Astrocyte (in vitro differentiated cells and primary cell): ENCODE measurements at regions not wholly inside any gene's neighbourhood (a gene's known extent, or its start where the extent isn't known, plus 50 kb on each side); places are given as distances from the start of the nearest gene placed in this dataset.
A peak's percentile ranks its signal among the peaks of the same experiment; 100 is the strongest.

Source experiments
- DNase-seq: peaks from one replicate; pipeline ENCODE4 v3.0.0-alpha.2; 2010; ENCODE audit warnings: low read depth
- FAIRE-seq: peaks from 2 replicates; lab custom pipeline; 2011; peaks lifted over from hg19 to GRCh38; lab: Jason Lieb, UNC
- H2AFZ ChIP-seq: 2 replicates; pipeline ENCODE4 v1.6.0; 2012; ENCODE audit warnings: low read depth, low read length, inconsistent platforms
- H3K27ac ChIP-seq: 2 replicates; pipeline ENCODE4 v1.5.1; 2011; ENCODE audit warnings: low read depth, low read length, inconsistent platforms
- H3K27me3 ChIP-seq: 2 replicates; pipeline ENCODE4 v1.6.0; 2011; ENCODE audit warnings: low read length, inconsistent platforms; ENCODE audit not compliant: insufficient read depth
- H3K36me3 ChIP-seq: 2 replicates; pipeline ENCODE4 v1.5.1; 2011; ENCODE audit warnings: low read length, inconsistent platforms; ENCODE audit not compliant: insufficient read depth
- H3K4me1 ChIP-seq: 2 replicates; pipeline ENCODE4 v1.5.1; 2011; ENCODE audit warnings: low read length, inconsistent platforms; ENCODE audit not compliant: insufficient read depth
- H3K4me2 ChIP-seq: 2 replicates; pipeline ENCODE4 v1.6.0; 2012; ENCODE audit warnings: low read length, inconsistent platforms
- H3K4me3 ChIP-seq: 2 replicates; pipeline ENCODE4 v1.5.1; 2011; ENCODE audit warnings: low read depth, mild to moderate bottlenecking, low read length, inconsistent platforms; ENCODE audit not compliant: insufficient read depth
- H3K79me2 ChIP-seq: 2 replicates; pipeline ENCODE4 v1.6.0; 2012; ENCODE audit warnings: mild to moderate bottlenecking, low read length, inconsistent platforms; ENCODE audit not compliant: insufficient read depth
- H3K9ac ChIP-seq: 2 replicates; pipeline ENCODE4 v1.6.0; 2012; ENCODE audit warnings: mild to moderate bottlenecking, low read length, inconsistent platforms
- H3K9me3 ChIP-seq: 2 replicates; pipeline ENCODE4 v1.5.1; 2012; ENCODE audit warnings: low read depth, mild to moderate bottlenecking, low read length, inconsistent platforms; ENCODE audit not compliant: insufficient read depth
- H4K20me1 ChIP-seq: 2 replicates; pipeline ENCODE4 v1.6.0; 2012; ENCODE audit warnings: low read length, inconsistent platforms; ENCODE audit not compliant: insufficient read depth
- H3K27ac Mint-ChIP-seq: one replicate; pipeline ENCODE4 v1.8.0; 2021; ENCODE audit warnings: mild to moderate bottlenecking, mixed read lengths; ENCODE audit not compliant: unreplicated experiment
- H3K27me3 Mint-ChIP-seq: one replicate; pipeline ENCODE4 v1.8.0; 2021; ENCODE audit warnings: low read depth, mixed read lengths; ENCODE audit not compliant: unreplicated experiment
- H3K36me3 Mint-ChIP-seq: one replicate; pipeline ENCODE4 v1.8.0; 2021; ENCODE audit warnings: low read depth, mixed read lengths; ENCODE audit not compliant: unreplicated experiment
- H3K4me1 Mint-ChIP-seq: one replicate; pipeline ENCODE4 v1.8.0; 2021; ENCODE audit warnings: low read depth, mixed read lengths; ENCODE audit not compliant: unreplicated experiment
- H3K4me3 Mint-ChIP-seq: one replicate; pipeline ENCODE4 v1.8.0; 2021; ENCODE audit warnings: mild to moderate bottlenecking, moderate library complexity, mixed read lengths; ENCODE audit not compliant: unreplicated experiment
- H3K9me3 Mint-ChIP-seq: one replicate; pipeline ENCODE4 v1.8.0; 2021; ENCODE audit warnings: mild to moderate bottlenecking, mixed read lengths; ENCODE audit not compliant: unreplicated experiment
- CTCF ChIP-seq: IDR thresholded peaks from 2 replicates; pipeline ENCODE4 v1.5.1; 2011; ENCODE audit warnings: low read depth, mild to moderate bottlenecking, inconsistent platforms, low read length, moderate library complexity; ENCODE audit not compliant: insufficient read depth
- EZH2 ChIP-seq: IDR thresholded peaks from 2 replicates; pipeline ENCODE4 v1.6.1; 2012; ENCODE audit warnings: mild to moderate bottlenecking, low read length, inconsistent platforms; ENCODE audit not compliant: insufficient read depth

DNA sequence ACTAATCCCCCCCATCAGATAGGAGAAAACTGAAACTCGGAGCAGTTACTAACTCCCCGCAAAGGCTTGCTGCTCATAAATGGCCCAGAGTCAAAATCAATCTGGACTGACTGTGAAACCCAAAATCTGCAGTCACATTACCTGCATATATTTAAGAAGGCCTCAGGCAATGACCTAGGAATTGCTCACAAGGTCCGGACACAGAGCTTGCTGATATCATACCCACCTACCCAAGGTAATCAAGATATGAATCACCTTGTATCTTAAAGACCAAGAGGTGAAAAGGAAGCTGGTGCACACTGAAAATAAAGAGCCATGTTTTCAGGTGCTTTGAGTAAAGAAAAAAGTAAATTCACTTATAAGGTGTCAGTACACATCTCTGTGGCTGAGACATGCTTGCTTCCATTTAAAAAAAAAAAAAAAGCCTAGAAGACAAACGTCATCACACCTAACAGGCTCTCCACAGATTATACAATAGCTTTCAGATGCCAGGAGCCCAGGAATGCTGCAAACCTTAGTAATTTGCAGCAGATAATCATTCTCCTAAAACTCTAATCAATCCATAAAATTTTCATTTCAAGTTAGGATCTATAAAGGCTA, 195.4 kb downstream of the ZEB2 start:
- H3K9me3 Mint-ChIP-seq = no peaks in the 10 kb centered on the region
- peaks cover 31% of the 10 kb centered on the region for H3K79me2 ChIP-seq

DNA sequence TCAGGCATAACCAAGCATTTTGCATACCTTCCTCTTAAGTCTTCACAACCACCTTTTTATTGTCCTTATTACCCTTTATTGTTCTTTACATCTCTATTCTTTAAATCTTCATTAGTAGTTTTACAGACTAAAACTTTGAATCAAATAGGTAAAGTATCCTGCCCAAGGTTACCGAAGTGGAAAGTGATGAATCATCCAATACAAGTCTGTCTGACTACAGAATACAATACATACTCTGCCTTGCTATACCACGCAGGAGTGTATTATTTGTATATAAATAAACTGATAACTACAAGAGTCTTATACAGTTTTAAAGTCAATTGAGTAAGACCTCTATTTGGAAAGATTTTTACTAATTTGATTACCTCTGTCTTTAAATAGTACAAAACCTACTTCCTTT, 196.0 kb downstream of the ZEB2 start:
- H3K4me3 Mint-ChIP-seq = no peak overlapping the region

More for the DNA sequence above, 195.4 kb downstream of the ZEB2 start:
- Mint-ChIP-seq H3K4me1 (peaks cover 36% of the 10 kb centered on the region), H3K4me3 (no peak overlapping the region), H3K27ac (peak overlapping the region; percentile 34), H3K27me3 (no peaks in the 10 kb centered on the region), H3K36me3 (peaks cover 7% of the 10 kb centered on the region)
- Histone ChIP-seq H3K4me1 (peaks cover 12% of the 10 kb centered on the region), H3K4me2 (peak overlapping the region; percentile 18), H2AFZ (no peak overlapping the region), H3K9me3 (no peaks in the 10 kb centered on the region), H3K27ac (no peak overlapping the region), H3K4me3 (no peak overlapping the region), H3K9ac (no peak overlapping the region), H3K27me3 (no peaks in the 10 kb centered on the region), H3K36me3 (no peaks in the 10 kb centered on the region), H4K20me1 (no peaks in the 10 kb centered on the region)
- TF ChIP-seq EZH2 (no peak), CTCF (no peak)
- DNase-seq = peak; percentile 17
- FAIRE-seq = peak; percentile 5

More for the DNA sequence above, 196.0 kb downstream of the ZEB2 start:
- Mint-ChIP-seq H3K27me3 (no peaks in the 10 kb centered on the region), H3K4me1 (peaks cover 35% of the 10 kb centered on the region), H3K9me3 (no peaks in the 10 kb centered on the region), H3K36me3 (peaks cover 7% of the 10 kb centered on the region), H3K27ac (peak overlapping the region; percentile 34)
- Histone ChIP-seq H3K79me2 (peaks cover 30% of the 10 kb centered on the region), H3K9ac (no peak overlapping the region), H4K20me1 (no peaks in the 10 kb centered on the region), H3K4me3 (no peak overlapping the region), H3K36me3 (no peaks in the 10 kb centered on the region), H3K4me2 (no peak overlapping the region), H3K27me3 (no peaks in the 10 kb centered on the region), H2AFZ (no peak overlapping the region), H3K27ac (no peak overlapping the region), H3K9me3 (no peaks in the 10 kb centered on the region), H3K4me1 (peaks cover 12% of the 10 kb centered on the region)
- FAIRE-seq (no peak), DNase-seq (peak; percentile 4)
- no peak for TF ChIP-seq CTCF
